ENCODE measurements at regions not wholly inside any gene's neighbourhood (a gene's known extent, or its start where the extent isn't known, plus 50 kb on each side); places are given as distances from the start of the nearest gene placed in this dataset.

- no peak for DNase-seq
- H3K4me3 ChIP-seq = no peak overlapping the region
- WGBS, 2 donors = 59 to 67% methylated on average over 2 of the region's 2 CpGs
These were observed 106.7 kb downstream of the TM2D1 start for GRCh38 chr1:61618193-61618592.

GRCh38 chr1:61616830-61617229, 108.1 kb downstream of the TM2D1 start:
- ATAC-seq = no peak
- no peak for TF ChIP-seq CTCF (IDR thresholded peaks at IDR 0.05)
- TF ChIP-seq POLR2A (IDR thresholded peaks at IDR 0.05) = no peak
- no peak for DNase-seq
- H3K4me1 ChIP-seq = no peaks in the 10 kb centered on the region
- H3K27me3 ChIP-seq = no peaks in the 10 kb centered on the region
- 80 to 85% methylated on average over 3 of the region's 3 CpGs for WGBS, 2 donors
- H3K27ac ChIP-seq = no peak overlapping the region
- no peaks in the 10 kb centered on the region for H3K36me3 ChIP-seq (replicated peaks in 1 of 2; ENCODE audit: insufficient read depth in 1 of 2, low read depth in 2 of 2)
- H3K4me3 ChIP-seq = no peak overlapping the region
- intact Hi-C loops (cut with DNase I) = no loop called here
- H3K9me3 ChIP-seq = no peaks in the 10 kb centered on the region

More at GRCh38 chr1:61618193-61618592, 106.7 kb downstream of the TM2D1 start:
- H3K27me3 ChIP-seq = no peaks in the 10 kb centered on the region
- TF ChIP-seq POLR2A (IDR thresholded peaks at IDR 0.05) (no peak), CTCF (IDR thresholded peaks at IDR 0.05) (no peak)
- no peaks in the 10 kb centered on the region for H3K9me3 ChIP-seq
- no peaks in the 10 kb centered on the region for H3K36me3 ChIP-seq (replicated peaks in 1 of 2; ENCODE audit: insufficient read depth in 1 of 2, low read depth in 2 of 2)
- no peak for ATAC-seq
- intact Hi-C loops (cut with DNase I) = no loop called here
- H3K4me1 ChIP-seq = no peaks in the 10 kb centered on the region
- H3K27ac ChIP-seq = no peak overlapping the region

- DNase-seq = peak in 1 of 4 donors; percentile 6
- no peak for ATAC-seq
- Histone ChIP-seq H3K36me3 (replicated peaks in 1 of 2; ENCODE audit: insufficient read depth in 1 of 2, low read depth in 2 of 2) (no peaks in the 10 kb centered on the region), H3K4me1 (no peaks in the 10 kb centered on the region), H3K9me3 (no peaks in the 10 kb centered on the region), H3K27ac (no peak overlapping the region), H3K27me3 (no peaks in the 10 kb centered on the region), H3K4me3 (no peak overlapping the region)
- TF ChIP-seq POLR2A (IDR thresholded peaks at IDR 0.05) (no peak), CTCF (IDR thresholded peaks at IDR 0.05) (no peak)
- intact Hi-C loops (cut with DNase I) = no loop called here
- 54 to 76% methylated on average over 3 of the region's 3 CpGs for WGBS, 2 donors
These were observed 112.3 kb downstream of the TM2D1 start for GRCh38 chr1:61612602-61613001.

GRCh38 chr1:61609040-61609439, 115.9 kb downstream of the TM2D1 start:
- Histone ChIP-seq H3K27me3 (no peaks in the 10 kb centered on the region), H3K4me1 (no peaks in the 10 kb centered on the region), H3K27ac (no peak overlapping the region), H3K4me3 (no peak overlapping the region), H3K36me3 (replicated peaks in 1 of 2; ENCODE audit: insufficient read depth in 1 of 2, low read depth in 2 of 2) (no peaks in the 10 kb centered on the region), H3K9me3 (no peaks in the 10 kb centered on the region)
- DNase-seq = no peak
- intact Hi-C loops (cut with DNase I) = no loop called here
- no peak for TF ChIP-seq POLR2A (IDR thresholded peaks at IDR 0.05)
- TF ChIP-seq CTCF (IDR thresholded peaks at IDR 0.05) = no peak
- no peak for ATAC-seq
- 71 to 93% methylated on average over 3 of the region's 3 CpGs for WGBS, 2 donors

- no peaks in the 10 kb centered on the region for H3K9me3 ChIP-seq
- H3K27ac ChIP-seq = no peak overlapping the region
- no peaks in the 10 kb centered on the region for H3K36me3 ChIP-seq (replicated peaks in 1 of 2; ENCODE audit: insufficient read depth in 1 of 2, low read depth in 2 of 2)
- H3K27me3 ChIP-seq = no peaks in the 10 kb centered on the region
- ATAC-seq (no peak), DNase-seq (no peak)
- intact Hi-C loops (cut with DNase I) = no loop called here
- no peaks in the 10 kb centered on the region for H3K4me1 ChIP-seq
- TF ChIP-seq POLR2A (IDR thresholded peaks at IDR 0.05) = no peak
- TF ChIP-seq CTCF (IDR thresholded peaks at IDR 0.05) = no peak
- 80 to 84% methylated on average over 7 of the region's 7 CpGs for WGBS, 2 donors
- H3K4me3 ChIP-seq = no peak overlapping the region
These were observed 117.5 kb downstream of the TM2D1 start for GRCh38 chr1:61607448-61607847.

All from body of pancreas (tissue), 4 donors.